ENCODE measurements at regions not wholly inside any gene's neighbourhood (a gene's known extent, or its start where the extent isn't known, plus 50 kb on each side); places are given as distances from the start of the nearest gene placed in this dataset.
"Not testable (repeated sequence)": the region's sequence is repeated elsewhere in the genome, so short reads cannot be mapped to it uniquely, and the experiment has no call there.

DNA sequence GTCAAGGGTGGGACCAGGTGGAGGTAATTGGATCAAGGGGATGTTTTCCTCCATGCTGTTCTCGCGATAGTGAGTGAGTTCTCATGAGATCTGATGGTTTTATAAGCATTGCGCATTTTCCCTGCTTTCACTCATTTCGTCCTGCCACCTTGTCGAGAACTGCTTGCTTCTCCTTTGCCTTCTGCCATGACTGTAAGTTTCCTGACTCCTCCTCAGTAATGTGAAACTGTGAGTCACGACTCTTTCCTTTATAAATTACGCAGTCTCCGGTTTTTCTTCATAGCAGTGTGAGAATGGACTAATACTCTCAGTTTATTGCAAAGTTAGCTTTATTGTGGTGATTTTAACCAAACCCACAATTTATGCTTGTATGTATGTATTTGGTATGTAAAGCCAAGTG is 878.5 kb upstream of the ANO3 start:
- no peaks in the 10 kb centered on the region for H3K4me1 Mint-ChIP-seq
- no peaks in the 10 kb centered on the region for H3K36me3 Mint-ChIP-seq
- no peaks in the 10 kb centered on the region for H3K27me3 Mint-ChIP-seq
- no peak overlapping the region for H3K4me3 Mint-ChIP-seq
- H3K27me3 ChIP-seq (ENCODE audit: control insufficient read depth, insufficient read depth, low read length): no peaks in the 10 kb centered on the region
- H3K27ac Mint-ChIP-seq: no peak overlapping the region
- DNase-seq: no peak
- H3K9me3 Mint-ChIP-seq: peaks cover 3 to 19% (median 8%) of the 10 kb centered on the region in 7 donors
- peaks cover 0 to 6% of the 10 kb centered on the region in 2 experiments for H3K9me3 ChIP-seq (ENCODE audit: control insufficient read depth in 2 of 2, low read length in 2 of 2)
- no peak overlapping the region for H3K4me3 ChIP-seq (ENCODE audit: low read depth, low read length)
- no peak overlapping the region for H3K27ac ChIP-seq (ENCODE audit: insufficient read depth, low read length, poor library complexity, severe bottlenecking)
- no peaks in the 10 kb centered on the region for H3K36me3 ChIP-seq (ENCODE audit: control insufficient read depth, insufficient read depth, low read length)
- H3K4me1 ChIP-seq (ENCODE audit: control insufficient read depth, insufficient read depth, low read length, poor library complexity, severe bottlenecking): no peaks in the 10 kb centered on the region
- ATAC-seq (ENCODE audit: low read depth in 2 of 2): no peak

DNA sequence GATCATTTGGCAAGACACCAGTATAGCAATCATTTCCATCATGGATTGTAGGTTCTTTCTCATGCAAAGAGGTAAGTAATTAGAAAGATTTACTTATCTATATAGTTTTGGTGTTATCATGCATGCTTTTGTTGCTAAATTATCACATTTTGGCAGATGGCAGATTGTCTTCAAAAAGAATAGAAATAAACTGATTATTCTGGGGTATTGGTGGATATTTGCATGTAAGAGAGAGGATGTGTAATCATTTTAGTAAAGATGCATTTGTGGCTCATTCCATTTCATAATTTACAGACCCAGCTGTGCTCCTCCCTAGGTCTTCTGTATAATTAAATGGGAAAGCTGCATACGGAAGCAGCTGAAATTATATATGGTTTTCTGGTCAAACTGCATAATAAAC is 875.7 kb upstream of the ANO3 start:
- Histone ChIP-seq H3K4me1 (ENCODE audit: control insufficient read depth, insufficient read depth, low read length, poor library complexity, severe bottlenecking) (no peaks in the 10 kb centered on the region), H3K4me3 (ENCODE audit: low read depth, low read length) (no peak overlapping the region), H3K27ac (ENCODE audit: insufficient read depth, low read length, poor library complexity, severe bottlenecking) (no peak overlapping the region), H3K36me3 (ENCODE audit: control insufficient read depth, insufficient read depth, low read length) (no peaks in the 10 kb centered on the region), H3K9me3 (ENCODE audit: control insufficient read depth in 2 of 2, low read length in 2 of 2) (peaks cover 0 to 6% of the 10 kb centered on the region in 2 experiments), H3K27me3 (ENCODE audit: control insufficient read depth, insufficient read depth, low read length) (no peaks in the 10 kb centered on the region)
- Mint-ChIP-seq H3K27ac (no peak overlapping the region), H3K4me1 (no peaks in the 10 kb centered on the region), H3K9me3 (peaks cover 0 to 19% (median 8%) of the 10 kb centered on the region in 7 donors), H3K4me3 (no peak overlapping the region), H3K27me3 (no peaks in the 10 kb centered on the region), H3K36me3 (no peaks in the 10 kb centered on the region)
- no peak for ATAC-seq (ENCODE audit: low read depth in 2 of 2)
- no peak for DNase-seq

DNA sequence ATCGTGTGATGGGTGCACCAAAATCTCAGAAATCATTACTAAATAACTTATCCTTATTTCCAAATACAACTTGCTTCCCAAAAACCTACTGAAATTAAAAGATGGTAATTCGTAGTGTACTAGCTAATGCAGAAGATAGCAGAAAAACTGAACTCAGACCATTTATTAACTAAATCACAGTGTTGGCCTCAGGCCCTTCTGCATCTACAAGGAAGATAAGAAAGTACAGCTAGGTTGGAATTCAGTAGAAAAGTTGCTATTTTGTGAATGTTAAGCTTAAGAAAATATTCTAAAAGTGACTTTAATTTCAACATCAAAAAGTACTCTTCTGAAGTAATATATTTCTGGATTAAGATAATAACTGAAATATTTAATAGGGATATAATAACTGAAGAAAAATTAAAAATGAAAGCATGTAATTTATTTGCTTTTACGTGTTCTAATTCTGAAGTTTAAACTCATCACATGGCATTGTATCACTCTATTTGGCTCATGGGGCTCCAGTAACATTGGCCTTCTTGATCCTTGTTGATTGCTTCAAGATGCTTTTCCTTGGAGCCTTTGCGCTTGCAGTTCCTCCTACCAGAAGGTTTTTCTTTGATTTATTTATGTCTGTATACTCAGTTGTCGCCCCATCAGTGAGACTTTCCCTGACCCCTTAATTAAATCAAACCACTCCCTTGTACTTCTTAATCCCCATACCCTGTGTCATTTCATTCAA is 847.9 kb upstream of the ANO3 start:
- Mint-ChIP-seq H3K36me3 (no peaks in the 10 kb centered on the region), H3K27ac (no peak overlapping the region), H3K27me3 (no peaks in the 10 kb centered on the region), H3K4me3 (no peak overlapping the region), H3K4me1 (peaks cover 0 to 4% (median 0%) of the 10 kb centered on the region in 4 donors), H3K9me3 (peaks cover 0 to 23% (median 6%) of the 10 kb centered on the region in 7 donors)
- H3K4me3 ChIP-seq (ENCODE audit: low read depth, low read length): no peak overlapping the region
- H3K27ac ChIP-seq (ENCODE audit: insufficient read depth, low read length, poor library complexity, severe bottlenecking): no peak overlapping the region
- no peaks in the 10 kb centered on the region for H3K27me3 ChIP-seq (ENCODE audit: control insufficient read depth, insufficient read depth, low read length)
- H3K4me1 ChIP-seq (ENCODE audit: control insufficient read depth, insufficient read depth, low read length, poor library complexity, severe bottlenecking): no peaks in the 10 kb centered on the region
- ATAC-seq (ENCODE audit: low read depth in 2 of 2) (no peak), DNase-seq (no peak)
- H3K9me3 ChIP-seq (ENCODE audit: control insufficient read depth in 2 of 2, low read length in 2 of 2): peaks cover 0 to 5% of the 10 kb centered on the region in 2 experiments
- no peaks in the 10 kb centered on the region for H3K36me3 ChIP-seq (ENCODE audit: control insufficient read depth, insufficient read depth, low read length)

DNA sequence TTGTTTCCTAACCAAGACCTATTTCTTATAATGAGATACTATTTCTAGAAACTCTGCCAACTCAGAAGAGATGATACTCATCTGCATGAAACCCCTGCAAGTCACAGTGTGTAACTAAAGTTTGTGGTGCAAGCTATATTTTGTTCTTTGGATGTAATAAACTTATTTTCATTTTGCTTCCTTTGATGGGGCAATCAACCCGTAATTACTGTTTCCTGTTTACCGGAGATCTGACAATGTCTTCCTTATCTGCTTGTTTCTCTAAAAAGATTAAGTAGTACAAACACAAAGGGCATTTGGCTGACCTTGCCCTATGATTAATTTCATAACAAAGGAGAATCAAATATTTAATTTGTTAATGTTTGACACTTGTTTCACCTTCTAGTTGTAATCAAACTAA is 846.6 kb upstream of the ANO3 start:
- Histone ChIP-seq H3K27me3 (ENCODE audit: control insufficient read depth, insufficient read depth, low read length) (no peaks in the 10 kb centered on the region), H3K4me3 (ENCODE audit: low read depth, low read length) (no peak overlapping the region), H3K9me3 (ENCODE audit: control insufficient read depth in 2 of 2, low read length in 2 of 2) (peaks cover 0 to 5% of the 10 kb centered on the region in 2 experiments), H3K27ac (ENCODE audit: insufficient read depth, low read length, poor library complexity, severe bottlenecking) (no peak overlapping the region), H3K36me3 (ENCODE audit: control insufficient read depth, insufficient read depth, low read length) (no peaks in the 10 kb centered on the region), H3K4me1 (ENCODE audit: control insufficient read depth, insufficient read depth, low read length, poor library complexity, severe bottlenecking) (no peaks in the 10 kb centered on the region)
- Mint-ChIP-seq H3K36me3 (no peaks in the 10 kb centered on the region), H3K4me3 (no peak overlapping the region), H3K9me3 (peaks cover 2 to 23% (median 6%) of the 10 kb centered on the region in 7 donors), H3K4me1 (peaks cover 0 to 4% (median 0%) of the 10 kb centered on the region in 4 donors), H3K27me3 (no peaks in the 10 kb centered on the region), H3K27ac (no peak overlapping the region)
- DNase-seq (no peak), ATAC-seq (ENCODE audit: low read depth in 2 of 2) (no peak)

DNA sequence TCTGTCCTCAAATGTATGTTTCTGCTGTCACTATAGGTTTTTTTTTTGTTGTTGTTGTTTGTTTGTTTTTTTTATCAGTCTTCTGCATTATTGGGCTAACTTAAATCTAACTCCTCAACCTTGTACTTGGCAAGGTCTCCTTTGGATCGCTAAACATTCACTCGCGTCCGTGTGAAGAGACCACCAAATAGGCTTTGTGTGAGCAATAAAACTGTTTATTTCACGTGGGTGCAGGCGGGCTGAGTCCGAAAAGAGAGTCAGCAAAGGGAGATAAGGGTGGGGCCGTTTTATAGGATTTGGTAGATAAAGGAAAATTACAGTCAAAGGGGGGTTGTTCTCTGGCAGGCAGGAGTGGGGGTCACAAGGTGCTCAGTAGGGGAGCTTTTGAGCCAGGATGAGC is 845.6 kb upstream of the ANO3 start:
- peaks cover 0 to 21% (median 3%) of the 10 kb centered on the region in 7 donors for H3K9me3 Mint-ChIP-seq
- not testable (repeated sequence) for ATAC-seq (ENCODE audit: low read depth in 2 of 2); H3K4me3 ChIP-seq (ENCODE audit: low read depth, low read length); H3K36me3 Mint-ChIP-seq; H3K27me3 Mint-ChIP-seq; DNase-seq; H3K4me1 ChIP-seq (ENCODE audit: control insufficient read depth, insufficient read depth, low read length, poor library complexity, severe bottlenecking); H3K4me1 Mint-ChIP-seq; H3K27ac Mint-ChIP-seq; H3K9me3 ChIP-seq (ENCODE audit: control insufficient read depth in 2 of 2, low read length in 2 of 2); H3K4me3 Mint-ChIP-seq; H3K27ac ChIP-seq (ENCODE audit: insufficient read depth, low read length, poor library complexity, severe bottlenecking); H3K27me3 ChIP-seq (ENCODE audit: control insufficient read depth, insufficient read depth, low read length); H3K36me3 ChIP-seq (ENCODE audit: control insufficient read depth, insufficient read depth, low read length)

DNA sequence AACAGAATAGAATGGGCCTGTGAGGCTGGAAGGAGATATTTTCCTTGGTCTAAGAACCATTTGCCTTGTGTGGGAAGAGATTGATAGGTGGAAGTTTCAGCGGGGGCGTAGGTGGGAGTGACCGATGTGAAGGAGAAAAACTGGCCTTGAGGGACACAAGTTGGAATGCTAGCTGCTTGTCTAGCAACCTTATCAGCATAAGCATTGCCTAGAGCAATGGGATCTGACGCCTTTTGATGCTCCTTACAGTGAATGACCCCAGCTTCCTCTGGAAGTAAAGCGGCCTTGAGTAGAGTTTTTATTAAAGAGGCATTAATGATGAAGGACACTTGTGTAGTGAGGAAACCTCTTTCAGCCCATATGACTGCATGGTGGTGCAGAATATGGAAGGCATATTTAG is 843.8 kb upstream of the ANO3 start:
- not testable (repeated sequence) for ATAC-seq (ENCODE audit: low read depth in 2 of 2); DNase-seq; H3K27me3 ChIP-seq (ENCODE audit: control insufficient read depth, insufficient read depth, low read length); H3K27me3 Mint-ChIP-seq; H3K4me1 ChIP-seq (ENCODE audit: control insufficient read depth, insufficient read depth, low read length, poor library complexity, severe bottlenecking); H3K9me3 ChIP-seq (ENCODE audit: control insufficient read depth in 2 of 2, low read length in 2 of 2); H3K4me3 Mint-ChIP-seq; H3K27ac Mint-ChIP-seq; H3K4me3 ChIP-seq (ENCODE audit: low read depth, low read length); H3K27ac ChIP-seq (ENCODE audit: insufficient read depth, low read length, poor library complexity, severe bottlenecking); H3K36me3 Mint-ChIP-seq; H3K36me3 ChIP-seq (ENCODE audit: control insufficient read depth, insufficient read depth, low read length); H3K4me1 Mint-ChIP-seq
- H3K9me3 Mint-ChIP-seq: peaks cover 0 to 15% (median 4%) of the 10 kb centered on the region in 7 donors

DNA sequence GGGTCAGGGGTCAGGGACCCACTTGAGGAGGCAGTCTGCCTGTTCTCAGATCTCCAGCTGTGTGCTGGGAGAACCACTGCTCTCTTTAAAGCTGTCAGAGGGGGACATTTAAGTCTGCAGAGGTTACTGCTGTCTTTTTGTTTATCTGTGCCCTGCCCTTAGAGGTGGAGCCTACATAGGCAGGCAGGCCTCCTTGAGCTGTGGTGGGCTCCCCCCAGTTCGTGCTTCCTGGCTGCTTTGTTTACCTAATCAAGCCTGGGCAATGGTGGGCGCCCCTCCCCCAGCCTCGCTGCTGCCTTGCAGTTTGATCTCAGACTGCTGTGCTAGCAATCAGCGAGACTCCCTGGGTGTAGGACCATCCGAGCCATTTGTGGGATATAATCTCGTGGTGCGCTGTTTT is 830.5 kb upstream of the ANO3 start:
- not testable (repeated sequence) for H3K27me3 Mint-ChIP-seq; H3K4me3 Mint-ChIP-seq; H3K36me3 ChIP-seq (ENCODE audit: control insufficient read depth, insufficient read depth, low read length); H3K36me3 Mint-ChIP-seq; H3K4me1 ChIP-seq (ENCODE audit: control insufficient read depth, insufficient read depth, low read length, poor library complexity, severe bottlenecking); DNase-seq; H3K4me1 Mint-ChIP-seq; H3K9me3 ChIP-seq (ENCODE audit: control insufficient read depth in 2 of 2, low read length in 2 of 2); H3K27ac Mint-ChIP-seq; H3K4me3 ChIP-seq (ENCODE audit: low read depth, low read length); ATAC-seq (ENCODE audit: low read depth in 2 of 2); H3K27ac ChIP-seq (ENCODE audit: insufficient read depth, low read length, poor library complexity, severe bottlenecking); H3K27me3 ChIP-seq (ENCODE audit: control insufficient read depth, insufficient read depth, low read length)
- peaks cover 0 to 16% (median 7%) of the 10 kb centered on the region in 7 donors for H3K9me3 Mint-ChIP-seq

DNA sequence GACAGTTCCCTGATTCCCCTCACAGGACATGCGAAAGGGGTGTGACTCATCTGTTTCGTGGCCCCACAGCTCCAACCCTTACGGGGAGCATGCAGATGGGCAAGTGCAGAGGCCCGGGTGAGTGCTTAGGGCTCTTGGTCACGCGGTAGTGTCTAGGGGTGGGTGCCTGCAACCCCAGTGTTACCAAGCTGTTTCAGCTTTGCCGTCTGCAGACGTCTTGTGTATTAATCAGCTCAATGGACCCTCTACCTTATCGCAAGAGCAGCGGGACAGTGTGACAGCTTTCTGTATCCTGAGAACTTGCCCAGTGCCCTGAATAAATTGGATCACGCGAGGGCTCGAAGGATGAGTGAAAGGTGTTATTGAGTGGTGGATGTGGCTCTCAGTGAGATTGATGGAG is 816.4 kb upstream of the ANO3 start:
- ATAC-seq (ENCODE audit: low read depth in 2 of 2): no peak
- no peaks in the 10 kb centered on the region for H3K4me1 Mint-ChIP-seq
- peaks cover 3% of the 10 kb centered on the region in 2 experiments for H3K9me3 ChIP-seq (ENCODE audit: control insufficient read depth in 2 of 2, low read length in 2 of 2)
- H3K27ac Mint-ChIP-seq: no peak overlapping the region
- H3K27ac ChIP-seq (ENCODE audit: insufficient read depth, low read length, poor library complexity, severe bottlenecking): no peak overlapping the region
- DNase-seq: no peak
- H3K36me3 ChIP-seq (ENCODE audit: control insufficient read depth, insufficient read depth, low read length): no peaks in the 10 kb centered on the region
- no peaks in the 10 kb centered on the region for H3K27me3 ChIP-seq (ENCODE audit: control insufficient read depth, insufficient read depth, low read length)
- no peaks in the 10 kb centered on the region for H3K36me3 Mint-ChIP-seq
- H3K27me3 Mint-ChIP-seq: no peaks in the 10 kb centered on the region
- no peak overlapping the region for H3K4me3 Mint-ChIP-seq
- H3K9me3 Mint-ChIP-seq: peaks cover 0 to 23% (median 5%) of the 10 kb centered on the region in 7 donors
- no peak overlapping the region for H3K4me3 ChIP-seq (ENCODE audit: low read depth, low read length)
- no peaks in the 10 kb centered on the region for H3K4me1 ChIP-seq (ENCODE audit: control insufficient read depth, insufficient read depth, low read length, poor library complexity, severe bottlenecking)

Data from CD4-positive, CD25-positive, alpha-beta regulatory T cell (primary cell).